ENCODE measurements at regions not wholly inside any gene's neighbourhood (a gene's known extent, or its start where the extent isn't known, plus 50 kb on each side); places are given as distances from the start of the nearest gene placed in this dataset.

DNA sequence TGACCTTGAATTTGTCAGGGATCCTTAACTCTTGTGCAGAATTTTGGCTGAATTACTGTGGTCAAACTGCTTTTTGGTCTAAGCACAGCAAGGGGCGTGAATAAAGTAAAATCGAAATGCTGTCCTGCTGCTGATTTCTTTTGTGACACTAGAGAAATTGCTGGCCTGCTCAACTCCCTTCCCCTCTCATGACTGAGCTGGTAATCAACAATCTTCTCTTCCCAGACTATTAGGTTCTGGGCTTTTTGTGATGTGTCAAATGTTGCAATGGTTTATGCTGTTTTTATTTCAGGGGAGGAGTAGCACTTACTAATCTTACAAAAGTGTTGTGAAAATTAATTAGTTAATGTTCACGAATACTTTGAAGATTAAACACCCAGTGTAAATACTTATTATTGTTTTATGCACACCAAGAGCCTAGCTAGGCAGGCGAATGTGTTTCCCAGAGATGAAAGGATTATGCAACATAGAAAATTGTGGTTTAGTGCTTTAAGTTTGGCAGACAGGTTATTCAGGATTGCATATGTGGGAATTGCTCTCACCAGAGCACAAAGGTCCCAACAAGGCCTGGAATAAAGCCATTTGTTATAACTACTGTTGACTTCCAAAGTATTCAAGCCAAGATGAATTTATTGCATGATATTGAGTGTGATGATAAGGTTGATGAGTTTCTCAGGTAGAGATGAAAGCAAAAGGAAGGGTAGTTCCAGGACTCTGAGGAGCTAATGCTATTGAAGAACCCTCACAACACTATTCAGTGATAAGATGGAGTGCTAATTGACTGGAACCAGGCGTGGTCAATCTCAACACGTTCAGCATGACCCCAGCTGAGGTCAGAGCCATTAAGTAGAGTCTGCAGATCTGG, 280.7 kb upstream of the ZNF608 start:
- no peak for TF ChIP-seq EZH2 (IDR thresholded peaks at IDR 0.05)
- TF ChIP-seq, protein P1, sequence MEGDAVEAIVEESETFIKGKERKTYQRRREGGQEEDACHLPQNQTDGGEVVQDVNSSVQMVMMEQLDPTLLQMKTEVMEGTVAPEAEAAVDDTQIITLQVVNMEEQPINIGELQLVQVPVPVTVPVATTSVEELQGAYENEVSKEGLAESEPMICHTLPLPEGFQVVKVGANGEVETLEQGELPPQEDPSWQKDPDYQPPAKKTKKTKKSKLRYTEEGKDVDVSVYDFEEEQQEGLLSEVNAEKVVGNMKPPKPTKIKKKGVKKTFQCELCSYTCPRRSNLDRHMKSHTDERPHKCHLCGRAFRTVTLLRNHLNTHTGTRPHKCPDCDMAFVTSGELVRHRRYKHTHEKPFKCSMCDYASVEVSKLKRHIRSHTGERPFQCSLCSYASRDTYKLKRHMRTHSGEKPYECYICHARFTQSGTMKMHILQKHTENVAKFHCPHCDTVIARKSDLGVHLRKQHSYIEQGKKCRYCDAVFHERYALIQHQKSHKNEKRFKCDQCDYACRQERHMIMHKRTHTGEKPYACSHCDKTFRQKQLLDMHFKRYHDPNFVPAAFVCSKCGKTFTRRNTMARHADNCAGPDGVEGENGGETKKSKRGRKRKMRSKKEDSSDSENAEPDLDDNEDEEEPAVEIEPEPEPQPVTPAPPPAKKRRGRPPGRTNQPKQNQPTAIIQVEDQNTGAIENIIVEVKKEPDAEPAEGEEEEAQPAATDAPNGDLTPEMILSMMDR (IDR thresholded peaks at IDR 0.05): no peak
